B cell (primary cell): ENCODE measurements at regions not wholly inside any gene's neighbourhood (a gene's known extent, or its start where the extent isn't known, plus 50 kb on each side); places are given as distances from the start of the nearest gene placed in this dataset.

Experiments
- CTCF ChIP-seq: fragments of 200-600 bp; IDR thresholded peaks from one replicate; pipeline ENCODE4 v1.8.0; 2022; ENCODE audit warnings: antibody characterized with exemption, mild to moderate bottlenecking
- EZH2 ChIP-seq: IDR thresholded peaks from 2 replicates; pipeline ENCODE4 v1.6.1; 2012; ENCODE audit warnings: borderline replicate concordance, low read depth, mild to moderate bottlenecking, moderate library complexity, low read length; ENCODE audit not compliant: insufficient read depth, poor library complexity, severe bottlenecking

DNA sequence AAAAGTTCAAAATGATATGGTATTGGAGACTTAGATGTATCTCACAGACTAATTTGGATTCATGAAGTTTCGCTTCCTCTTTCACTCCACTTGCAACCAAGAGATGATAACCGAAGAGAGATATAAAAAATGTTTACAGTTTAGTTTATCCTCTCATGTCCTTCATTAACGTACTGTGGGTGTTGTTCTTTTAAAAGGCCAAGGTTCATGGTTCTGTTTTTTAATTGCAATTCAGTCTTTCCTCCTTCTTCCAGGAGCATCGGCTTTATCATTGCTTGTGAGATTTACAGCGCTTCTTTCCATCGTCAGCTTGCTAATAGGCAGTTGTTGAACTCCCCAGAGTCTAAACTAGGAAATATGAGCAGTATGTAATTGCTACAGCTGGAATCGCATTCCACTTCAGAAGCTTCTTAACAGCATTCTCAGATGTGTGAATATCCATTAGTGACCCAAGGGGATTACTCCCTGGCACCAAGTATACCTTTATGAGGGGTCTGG, 75.9 kb upstream of the HGF start:
- TF ChIP-seq CTCF (no peak), EZH2 (no peak)
